HepG2 (cell line): ENCODE measurements at regions not wholly inside any gene's neighbourhood (a gene's known extent, or its start where the extent isn't known, plus 50 kb on each side); places are given as distances from the start of the nearest gene placed in this dataset.

Source experiments
- ELF3 ChIP-seq: IDR thresholded peaks from 2 replicates; pipeline ENCODE4 v1.6.1; 2016; ENCODE audit warnings: missing genetic modification reagents, missing compliant biosample characterization
- IRF2 ChIP-seq: IDR thresholded peaks from 2 replicates; pipeline ENCODE4 v1.6.1; 2018; ENCODE audit warnings: missing genetic modification reagents, missing compliant biosample characterization
- ISL2 ChIP-seq: sonication (generic); formaldehyde crosslinking; IDR thresholded peaks from 2 replicates; pipeline ENCODE4 v1.5.0; 2020; ENCODE audit warnings: missing genetic modification reagents
- NFATC3 ChIP-seq: sonication (generic); formaldehyde crosslinking; IDR thresholded peaks from 2 replicates; pipeline ENCODE4 v1.5.1; 2020; ENCODE audit warnings: mild to moderate bottlenecking, missing genetic modification reagents
- PHF5A ChIP-seq: IDR thresholded peaks from one replicate; pipeline ENCODE4 v1.6.1; 2018; ENCODE audit warnings: low read depth, missing genetic modification reagents; ENCODE audit not compliant: unreplicated experiment
- RBM39 ChIP-seq: fragments of 200-400 bp; formaldehyde crosslinking; IDR thresholded peaks from one replicate; pipeline ENCODE4 v1.6.1; 2018; ENCODE audit warnings: antibody characterized with exemption, mild to moderate bottlenecking, low read depth, low read length; ENCODE audit not compliant: poor library complexity, severe bottlenecking
- RXRA ChIP-seq: sonication (generic); formaldehyde crosslinking; IDR thresholded peaks from 2 replicates; pipeline ENCODE4 v1.5.1; 2020; ENCODE audit warnings: missing genetic modification reagents
- TEAD3 ChIP-seq: optimal IDR thresholded peaks from 2 replicates; pipeline ENCODE3; 2016; ENCODE audit warnings: borderline replicate concordance
- ZBTB42 ChIP-seq: sonication (generic); formaldehyde crosslinking; IDR thresholded peaks from 2 replicates; pipeline ENCODE4 v1.5.0; 2020; ENCODE audit warnings: mild to moderate bottlenecking, missing genetic modification reagents
- ZNF205 ChIP-seq: IDR thresholded peaks from 2 replicates; pipeline ENCODE4 v1.6.1; 2018; ENCODE audit warnings: missing biosample characterization, missing genetic modification reagents
- ZNF235 ChIP-seq: sonication (generic); formaldehyde crosslinking; IDR thresholded peaks from 2 replicates; pipeline ENCODE4 v1.8.1; 2023; ENCODE audit warnings: mild to moderate bottlenecking, missing genetic modification reagents, borderline replicate concordance
- ZNF616 ChIP-seq: sonication (generic); formaldehyde crosslinking; IDR thresholded peaks from 2 replicates; pipeline ENCODE4 v1.5.0; 2020; ENCODE audit warnings: low read depth, mild to moderate bottlenecking, missing genetic modification reagents
- ZNF724P ChIP-seq: sonication (generic); formaldehyde crosslinking; IDR thresholded peaks from 2 replicates; pipeline ENCODE4 v1.8.0; 2022; ENCODE audit warnings: missing genetic modification reagents, borderline replicate concordance
- TF ChIP-seq, protein P1 (sequence below): sonication (generic); formaldehyde crosslinking; conservative IDR thresholded peaks from 2 replicates; pipeline ENCODE4 v1.4.0; 2020; ENCODE audit warnings: mild to moderate bottlenecking, missing genetic modification reagents, moderate library complexity
- TF ChIP-seq, protein P2 (sequence below): sonication (generic); formaldehyde crosslinking; IDR thresholded peaks from 2 replicates; pipeline ENCODE4 v1.8.0; 2022; ENCODE audit warnings: missing genetic modification reagents, low read depth, mild to moderate bottlenecking, borderline replicate concordance
- TF ChIP-seq, protein P3 (sequence below): sonication (generic); formaldehyde crosslinking; IDR thresholded peaks from 2 replicates; pipeline ENCODE4 v1.8.0; 2022; ENCODE audit warnings: missing genetic modification reagents, mild to moderate bottlenecking, moderate library complexity, borderline replicate concordance
- TF ChIP-seq, protein P4 (sequence below): sonication (generic); formaldehyde crosslinking; IDR thresholded peaks from 2 replicates; pipeline ENCODE4 v1.4.0; 2020; ENCODE audit warnings: missing genetic modification reagents, borderline replicate concordance

DNA sequence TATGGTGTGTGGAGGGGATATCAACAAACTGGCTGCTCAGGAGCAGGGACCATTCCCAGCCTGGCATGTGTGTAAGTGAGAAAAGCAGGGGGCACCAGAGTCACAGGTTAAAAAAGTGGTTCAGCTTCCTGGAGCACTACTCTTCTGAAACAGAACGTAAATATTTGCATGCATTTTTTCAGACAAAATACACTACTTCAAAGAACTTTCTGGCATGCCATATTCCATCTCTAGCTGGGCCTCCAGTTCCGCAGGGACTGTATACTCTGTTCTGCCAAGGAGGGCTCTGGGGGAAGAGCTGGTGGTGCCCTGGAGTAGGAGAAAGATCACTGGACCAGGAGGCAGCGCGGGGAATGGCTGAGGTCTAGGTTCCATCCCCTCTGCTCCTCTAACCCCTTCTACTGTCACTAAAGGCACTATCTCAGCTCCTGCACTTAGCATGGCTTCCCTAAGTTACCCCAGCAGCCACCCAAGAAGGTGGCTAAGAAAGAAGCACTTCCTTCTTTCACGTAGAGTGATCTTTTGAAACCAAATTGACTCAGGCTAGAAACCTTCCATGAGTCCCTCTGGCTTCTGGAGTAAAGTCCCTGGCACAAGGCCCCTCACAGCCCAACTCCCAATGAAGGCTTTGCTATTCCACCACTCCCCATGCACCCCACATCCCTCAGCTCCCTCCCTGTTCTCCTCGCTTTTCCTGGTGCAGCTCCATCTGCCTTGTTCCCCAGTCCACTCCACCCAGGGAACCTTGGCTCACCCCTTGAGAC lies 57.6 kb upstream of the CABLES1 start (continued):
- TF ChIP-seq, protein P1, sequence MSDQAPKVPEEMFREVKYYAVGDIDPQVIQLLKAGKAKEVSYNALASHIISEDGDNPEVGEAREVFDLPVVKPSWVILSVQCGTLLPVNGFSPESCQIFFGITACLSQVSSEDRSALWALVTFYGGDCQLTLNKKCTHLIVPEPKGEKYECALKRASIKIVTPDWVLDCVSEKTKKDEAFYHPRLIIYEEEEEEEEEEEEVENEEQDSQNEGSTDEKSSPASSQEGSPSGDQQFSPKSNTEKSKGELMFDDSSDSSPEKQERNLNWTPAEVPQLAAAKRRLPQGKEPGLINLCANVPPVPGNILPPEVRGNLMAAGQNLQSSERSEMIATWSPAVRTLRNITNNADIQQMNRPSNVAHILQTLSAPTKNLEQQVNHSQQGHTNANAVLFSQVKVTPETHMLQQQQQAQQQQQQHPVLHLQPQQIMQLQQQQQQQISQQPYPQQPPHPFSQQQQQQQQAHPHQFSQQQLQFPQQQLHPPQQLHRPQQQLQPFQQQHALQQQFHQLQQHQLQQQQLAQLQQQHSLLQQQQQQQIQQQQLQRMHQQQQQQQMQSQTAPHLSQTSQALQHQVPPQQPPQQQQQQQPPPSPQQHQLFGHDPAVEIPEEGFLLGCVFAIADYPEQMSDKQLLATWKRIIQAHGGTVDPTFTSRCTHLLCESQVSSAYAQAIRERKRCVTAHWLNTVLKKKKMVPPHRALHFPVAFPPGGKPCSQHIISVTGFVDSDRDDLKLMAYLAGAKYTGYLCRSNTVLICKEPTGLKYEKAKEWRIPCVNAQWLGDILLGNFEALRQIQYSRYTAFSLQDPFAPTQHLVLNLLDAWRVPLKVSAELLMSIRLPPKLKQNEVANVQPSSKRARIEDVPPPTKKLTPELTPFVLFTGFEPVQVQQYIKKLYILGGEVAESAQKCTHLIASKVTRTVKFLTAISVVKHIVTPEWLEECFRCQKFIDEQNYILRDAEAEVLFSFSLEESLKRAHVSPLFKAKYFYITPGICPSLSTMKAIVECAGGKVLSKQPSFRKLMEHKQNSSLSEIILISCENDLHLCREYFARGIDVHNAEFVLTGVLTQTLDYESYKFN (CRISPR knock-in tag): peak; percentile 51
- TF ChIP-seq, protein P2, sequence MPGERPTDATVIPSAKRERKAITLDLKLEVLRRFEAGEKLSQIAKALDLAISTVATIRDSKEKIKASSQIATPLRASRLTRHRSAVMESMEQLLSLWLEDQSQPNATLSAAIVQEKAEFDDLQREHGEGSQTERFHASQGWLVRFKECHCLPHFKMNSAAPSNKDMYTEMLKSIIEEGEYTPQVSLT (CRISPR knock-in tag): no peak
- TF ChIP-seq ZBTB42 (no peak), PHF5A (CRISPR knock-in tag) (no peak), ELF3 (CRISPR knock-in tag) (peak; percentile 75), NFATC3 (CRISPR knock-in tag) (no peak), TEAD3 (peak; percentile 66), RXRA (CRISPR knock-in tag) (no peak), ZNF235 (CRISPR knock-in tag) (no peak), RBM39 (no peak), ZNF205 (CRISPR knock-in tag) (no peak), ISL2 (CRISPR knock-in tag) (no peak), ZNF616 (CRISPR knock-in tag) (no peak), ZNF724P (no peak), IRF2 (CRISPR knock-in tag) (no peak)
- TF ChIP-seq, protein P3, sequence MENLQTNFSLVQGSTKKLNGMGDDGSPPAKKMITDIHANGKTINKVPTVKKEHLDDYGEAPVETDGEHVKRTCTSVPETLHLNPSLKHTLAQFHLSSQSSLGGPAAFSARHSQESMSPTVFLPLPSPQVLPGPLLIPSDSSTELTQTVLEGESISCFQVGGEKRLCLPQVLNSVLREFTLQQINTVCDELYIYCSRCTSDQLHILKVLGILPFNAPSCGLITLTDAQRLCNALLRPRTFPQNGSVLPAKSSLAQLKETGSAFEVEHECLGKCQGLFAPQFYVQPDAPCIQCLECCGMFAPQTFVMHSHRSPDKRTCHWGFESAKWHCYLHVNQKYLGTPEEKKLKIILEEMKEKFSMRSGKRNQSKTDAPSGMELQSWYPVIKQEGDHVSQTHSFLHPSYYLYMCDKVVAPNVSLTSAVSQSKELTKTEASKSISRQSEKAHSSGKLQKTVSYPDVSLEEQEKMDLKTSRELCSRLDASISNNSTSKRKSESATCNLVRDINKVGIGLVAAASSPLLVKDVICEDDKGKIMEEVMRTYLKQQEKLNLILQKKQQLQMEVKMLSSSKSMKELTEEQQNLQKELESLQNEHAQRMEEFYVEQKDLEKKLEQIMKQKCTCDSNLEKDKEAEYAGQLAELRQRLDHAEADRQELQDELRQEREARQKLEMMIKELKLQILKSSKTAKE: no peak
- TF ChIP-seq, protein P4, sequence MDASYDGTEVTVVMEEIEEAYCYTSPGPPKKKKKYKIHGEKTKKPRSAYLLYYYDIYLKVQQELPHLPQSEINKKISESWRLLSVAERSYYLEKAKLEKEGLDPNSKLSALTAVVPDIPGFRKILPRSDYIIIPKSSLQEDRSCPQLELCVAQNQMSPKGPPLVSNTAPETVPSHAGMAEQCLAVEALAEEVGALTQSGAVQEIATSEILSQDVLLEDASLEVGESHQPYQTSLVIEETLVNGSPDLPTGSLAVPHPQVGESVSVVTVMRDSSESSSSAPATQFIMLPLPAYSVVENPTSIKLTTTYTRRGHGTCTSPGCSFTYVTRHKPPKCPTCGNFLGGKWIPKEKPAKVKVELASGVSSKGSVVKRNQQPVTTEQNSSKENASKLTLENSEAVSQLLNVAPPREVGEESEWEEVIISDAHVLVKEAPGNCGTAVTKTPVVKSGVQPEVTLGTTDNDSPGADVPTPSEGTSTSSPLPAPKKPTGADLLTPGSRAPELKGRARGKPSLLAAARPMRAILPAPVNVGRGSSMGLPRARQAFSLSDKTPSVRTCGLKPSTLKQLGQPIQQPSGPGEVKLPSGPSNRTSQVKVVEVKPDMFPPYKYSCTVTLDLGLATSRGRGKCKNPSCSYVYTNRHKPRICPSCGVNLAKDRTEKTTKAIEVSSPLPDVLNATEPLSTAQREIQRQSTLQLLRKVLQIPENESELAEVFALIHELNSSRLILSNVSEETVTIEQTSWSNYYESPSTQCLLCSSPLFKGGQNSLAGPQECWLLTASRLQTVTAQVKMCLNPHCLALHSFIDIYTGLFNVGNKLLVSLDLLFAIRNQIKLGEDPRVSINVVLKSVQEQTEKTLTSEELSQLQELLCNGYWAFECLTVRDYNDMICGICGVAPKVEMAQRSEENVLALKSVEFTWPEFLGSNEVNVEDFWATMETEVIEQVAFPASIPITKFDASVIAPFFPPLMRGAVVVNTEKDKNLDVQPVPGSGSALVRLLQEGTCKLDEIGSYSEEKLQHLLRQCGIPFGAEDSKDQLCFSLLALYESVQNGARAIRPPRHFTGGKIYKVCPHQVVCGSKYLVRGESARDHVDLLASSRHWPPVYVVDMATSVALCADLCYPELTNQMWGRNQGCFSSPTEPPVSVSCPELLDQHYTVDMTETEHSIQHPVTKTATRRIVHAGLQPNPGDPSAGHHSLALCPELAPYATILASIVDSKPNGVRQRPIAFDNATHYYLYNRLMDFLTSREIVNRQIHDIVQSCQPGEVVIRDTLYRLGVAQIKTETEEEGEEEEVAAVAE: no peak
